Upper lobe of left lung (tissue), 6 donors: ENCODE measurements at regions not wholly inside any gene's neighbourhood (a gene's known extent, or its start where the extent isn't known, plus 50 kb on each side); places are given as distances from the start of the nearest gene placed in this dataset.

Experiments used
- ATAC-seq, 2 donors: fragments of 200-7000 bp; cut with Tn5 transposase; one replicate each; pipeline ENCODE4 v1.9.1; 2022; ENCODE audit warnings: mild to moderate bottlenecking in 2 of 2, moderate library complexity in 2 of 2; ENCODE audit not compliant: low FRiP score in 2 of 2
- DNase-seq, 2 donors: peaks; one replicate each; pipeline ENCODE4 v3.0.0-alpha.2; 2019 to 2020
- H3K27ac ChIP-seq, 4 donors: fragments of 200-600 bp; sonication (generic); one replicate each; pipeline ENCODE4 v1.5.1; 2016 to 2019
- H3K27me3 ChIP-seq, 4 donors: fragments of 200-600 bp; sonication (generic); one replicate each; pipeline ENCODE4 v1.5.1; 2017 to 2019
- H3K36me3 ChIP-seq, 4 donors: fragments of 200-600 bp; sonication (generic); one replicate each; pipeline ENCODE4 v1.5.1; 2016 to 2019
- H3K4me1 ChIP-seq, 4 donors: fragments of 200-600 bp; sonication (generic); one replicate each; pipeline ENCODE4 v1.5.1; 2018 to 2019
- H3K4me3 ChIP-seq, 4 donors: fragments of 200-600 bp; sonication (generic); one replicate each; pipeline ENCODE4 v1.5.1; 2017 to 2019; ENCODE audit warnings: mild to moderate bottlenecking in 2 of 4, moderate library complexity in 1 of 4
- H3K9me3 ChIP-seq, 4 donors: fragments of 200-600 bp; sonication (generic); one replicate each; pipeline ENCODE4 v1.5.1; 2018 to 2019
- EP300 ChIP-seq, 4 donors: sonication (generic); formaldehyde crosslinking; IDR thresholded peaks; one replicate each; pipeline ENCODE4 v1.5.1; 2017; ENCODE audit warnings: antibody characterized with exemption in 4 of 4, control low read depth in 2 of 4
- POLR2A ChIP-seq, 4 donors: fragments of 450-650 bp; IDR thresholded peaks; one replicate each; pipeline ENCODE4 v1.5.1; 2016 to 2017; ENCODE audit warnings: antibody characterized with exemption in 4 of 4, mild to moderate bottlenecking in 2 of 4
- POLR2AphosphoS5 ChIP-seq, 2 donors: sonication (generic); formaldehyde crosslinking; IDR thresholded peaks; one replicate each; pipeline ENCODE4 v1.5.1; 2017; ENCODE audit warnings: antibody characterized with exemption in 2 of 2
- WGBS, 2 donors: methylation state at CpG; one replicate each; pipeline ENCODE4 v1.1.5; 2017 to 2018; 5-methylcytosine and 5-hydroxymethylcytosine counted together
- TF ChIP-seq, protein P1 (sequence below), 6 experiments: fragments of 450-650 bp in 4 of 6; fragments of 200-600 bp in 2 of 6; sonication (generic) in 2 of 6; IDR thresholded peaks; one replicate each; pipeline ENCODE4 v1.5.1; 2016 to 2019; ENCODE audit warnings: antibody characterized with exemption in 6 of 6
- donor health status: DM: no; HTN: no; CAD: no; lungs with moderate emphysema.
- donor health status: DM: no; HTN: yes; CAD: no; lungs with severe emphysema.

- Histone ChIP-seq H3K4me1 (no peaks in the 10 kb centered on the region), H3K9me3 (no peaks in the 10 kb centered on the region), H3K36me3 (no peaks in the 10 kb centered on the region), H3K27me3 (no peaks in the 10 kb centered on the region), H3K27ac (no peak overlapping the region), H3K4me3 (no peak overlapping the region)
- ATAC-seq (no peak), DNase-seq (no peak)
- TF ChIP-seq POLR2AphosphoS5 (IDR thresholded peaks at IDR 0.05): no peak
- TF ChIP-seq, protein P1, sequence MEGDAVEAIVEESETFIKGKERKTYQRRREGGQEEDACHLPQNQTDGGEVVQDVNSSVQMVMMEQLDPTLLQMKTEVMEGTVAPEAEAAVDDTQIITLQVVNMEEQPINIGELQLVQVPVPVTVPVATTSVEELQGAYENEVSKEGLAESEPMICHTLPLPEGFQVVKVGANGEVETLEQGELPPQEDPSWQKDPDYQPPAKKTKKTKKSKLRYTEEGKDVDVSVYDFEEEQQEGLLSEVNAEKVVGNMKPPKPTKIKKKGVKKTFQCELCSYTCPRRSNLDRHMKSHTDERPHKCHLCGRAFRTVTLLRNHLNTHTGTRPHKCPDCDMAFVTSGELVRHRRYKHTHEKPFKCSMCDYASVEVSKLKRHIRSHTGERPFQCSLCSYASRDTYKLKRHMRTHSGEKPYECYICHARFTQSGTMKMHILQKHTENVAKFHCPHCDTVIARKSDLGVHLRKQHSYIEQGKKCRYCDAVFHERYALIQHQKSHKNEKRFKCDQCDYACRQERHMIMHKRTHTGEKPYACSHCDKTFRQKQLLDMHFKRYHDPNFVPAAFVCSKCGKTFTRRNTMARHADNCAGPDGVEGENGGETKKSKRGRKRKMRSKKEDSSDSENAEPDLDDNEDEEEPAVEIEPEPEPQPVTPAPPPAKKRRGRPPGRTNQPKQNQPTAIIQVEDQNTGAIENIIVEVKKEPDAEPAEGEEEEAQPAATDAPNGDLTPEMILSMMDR (IDR thresholded peaks at IDR 0.05): no peak
- TF ChIP-seq EP300 (IDR thresholded peaks at IDR 0.05): no peak
- no peak for TF ChIP-seq POLR2A (IDR thresholded peaks at IDR 0.05)
- WGBS, 2 donors: 60 to 83% methylated on average over 2 of the region's 2 CpGs
These were observed 248.6 kb upstream of the PLET1 start for GRCh38 chr11:112509300-112509699.

DNA sequence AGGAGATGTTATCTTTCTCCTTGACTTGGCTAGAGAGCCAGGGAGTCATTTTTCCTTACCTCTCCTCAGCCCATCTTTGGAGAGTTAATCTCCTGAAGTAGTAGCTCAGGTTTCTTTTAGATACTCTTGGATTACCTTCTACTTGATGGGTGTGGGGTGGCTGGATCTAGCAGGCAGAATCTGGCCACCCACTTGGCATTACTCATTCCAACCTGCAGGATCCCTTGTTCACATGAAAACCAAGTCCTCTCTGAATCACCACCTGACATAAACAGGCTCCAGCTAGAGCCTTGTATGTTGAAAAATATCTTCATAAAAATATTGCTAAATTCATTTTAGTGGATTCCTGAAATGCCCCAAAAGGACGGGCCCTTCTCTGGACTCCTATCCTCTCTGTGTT is 250.6 kb upstream of the PLET1 start:
- no peak overlapping the region for H3K4me3 ChIP-seq
- no peak for DNase-seq
- no peak for ATAC-seq
- H3K4me1 ChIP-seq: no peaks in the 10 kb centered on the region
- H3K36me3 ChIP-seq: no peaks in the 10 kb centered on the region
- 69 to 79% methylated on average over 1 of the region's 1 CpG for WGBS, 2 donors
- TF ChIP-seq EP300 (IDR thresholded peaks at IDR 0.05) (no peak), POLR2AphosphoS5 (IDR thresholded peaks at IDR 0.05) (no peak), POLR2A (IDR thresholded peaks at IDR 0.05) (no peak)
- TF ChIP-seq, protein P1 (IDR thresholded peaks at IDR 0.05): no peak
- H3K9me3 ChIP-seq: no peaks in the 10 kb centered on the region
- H3K27ac ChIP-seq: no peak overlapping the region
- H3K27me3 ChIP-seq: no peaks in the 10 kb centered on the region

- Histone ChIP-seq H3K4me1 (no peaks in the 10 kb centered on the region), H3K36me3 (no peaks in the 10 kb centered on the region), H3K27me3 (no peaks in the 10 kb centered on the region), H3K27ac (no peak overlapping the region), H3K9me3 (no peaks in the 10 kb centered on the region), H3K4me3 (no peak overlapping the region)
- TF ChIP-seq POLR2AphosphoS5 (IDR thresholded peaks at IDR 0.05) (no peak), EP300 (IDR thresholded peaks at IDR 0.05) (no peak), POLR2A (IDR thresholded peaks at IDR 0.05) (no peak)
- TF ChIP-seq, protein P1 (IDR thresholded peaks at IDR 0.05): no peak
- ATAC-seq (no peak), DNase-seq (no peak)
- 85 to 89% methylated on average over 1 of the region's 1 CpG for WGBS, 2 donors
These were observed 251.3 kb upstream of the PLET1 start for GRCh38 chr11:112511911-112512310.

DNA sequence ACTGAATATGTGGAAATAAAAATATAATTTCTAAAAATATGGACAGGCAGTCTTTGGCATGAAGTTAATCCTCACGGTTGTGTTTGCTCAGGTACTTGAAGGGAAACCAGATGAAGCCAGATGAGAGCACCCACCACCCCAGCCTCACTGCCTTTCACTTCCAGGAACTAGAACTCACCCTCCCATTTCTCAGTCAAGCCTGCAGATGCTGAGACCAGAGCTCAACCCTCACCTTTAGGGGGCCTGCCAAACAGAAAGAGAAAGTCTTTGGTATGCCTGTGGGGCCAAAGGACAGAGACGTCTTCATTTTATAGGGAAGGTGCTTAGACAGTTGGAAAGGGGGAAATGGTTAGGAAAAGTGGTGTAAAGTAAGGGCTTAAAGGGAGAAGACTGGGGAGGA is 252.8 kb upstream of the PLET1 start:
- DNase-seq (no peak), ATAC-seq (no peak)
- no peak overlapping the region for H3K4me3 ChIP-seq
- no peaks in the 10 kb centered on the region for H3K9me3 ChIP-seq
- no peaks in the 10 kb centered on the region for H3K36me3 ChIP-seq
- no peaks in the 10 kb centered on the region for H3K27me3 ChIP-seq
- no peak for TF ChIP-seq EP300 (IDR thresholded peaks at IDR 0.05)
- TF ChIP-seq POLR2AphosphoS5 (IDR thresholded peaks at IDR 0.05): no peak
- TF ChIP-seq, protein P1 (IDR thresholded peaks at IDR 0.05): no peak
- WGBS, 2 donors: 64 to 71% methylated on average over 2 of the region's 2 CpGs
- no peak overlapping the region for H3K27ac ChIP-seq
- no peaks in the 10 kb centered on the region for H3K4me1 ChIP-seq

- 66 to 68% methylated on average over 5 of the region's 5 CpGs for WGBS, 2 donors
- no peak for DNase-seq
- H3K4me3 ChIP-seq: no peak overlapping the region
- no peak for TF ChIP-seq POLR2AphosphoS5 (IDR thresholded peaks at IDR 0.05)
- TF ChIP-seq, protein P1 (IDR thresholded peaks at IDR 0.05): no peak
- no peak for TF ChIP-seq POLR2A (IDR thresholded peaks at IDR 0.05)
- TF ChIP-seq EP300 (IDR thresholded peaks at IDR 0.05): no peak
- no peak for ATAC-seq
- H3K27me3 ChIP-seq: no peaks in the 10 kb centered on the region
- H3K4me1 ChIP-seq: no peaks in the 10 kb centered on the region
- no peaks in the 10 kb centered on the region for H3K36me3 ChIP-seq
- H3K9me3 ChIP-seq: no peaks in the 10 kb centered on the region
- H3K27ac ChIP-seq: no peak overlapping the region
These were observed 253.5 kb upstream of the PLET1 start for GRCh38 chr11:112514011-112514740.
